GM18867 (cell line): ENCODE measurements at regions not wholly inside any gene's neighbourhood (a gene's known extent, or its start where the extent isn't known, plus 50 kb on each side); places are given as distances from the start of the nearest gene placed in this dataset.

Experiments
- ATAC-seq: cut with Tn5 transposase; IDR thresholded peaks from one replicate; pipeline ENCODE4 v1.9.1; 2021; ENCODE audit warnings: mild to moderate bottlenecking, moderate library complexity; ENCODE audit not compliant: unreplicated experiment

GRCh38 chr17:79330229-79330628, 255.6 kb downstream of the ENGASE start:
- ATAC-seq: no peak

DNA sequence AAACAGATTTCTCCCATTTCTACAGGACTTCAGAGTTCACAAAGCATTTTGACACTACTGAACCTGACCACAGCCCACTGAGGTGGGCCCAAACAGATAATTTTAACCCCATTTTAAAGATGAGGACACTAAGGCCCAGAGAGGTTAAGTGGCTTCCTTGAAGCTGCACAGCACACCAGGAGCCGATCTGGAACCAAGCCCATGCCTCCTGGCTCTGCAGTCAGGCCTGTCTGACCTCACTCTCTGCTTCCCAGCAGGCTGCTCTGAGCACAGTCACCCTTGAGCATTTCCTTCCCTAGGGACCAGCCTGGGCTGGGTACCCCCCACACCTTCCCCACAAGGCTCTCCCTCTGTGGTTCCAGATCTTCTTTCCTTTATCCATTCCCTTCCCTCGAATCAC, 252.2 kb downstream of the ENGASE start:
- no peak for ATAC-seq

DNA sequence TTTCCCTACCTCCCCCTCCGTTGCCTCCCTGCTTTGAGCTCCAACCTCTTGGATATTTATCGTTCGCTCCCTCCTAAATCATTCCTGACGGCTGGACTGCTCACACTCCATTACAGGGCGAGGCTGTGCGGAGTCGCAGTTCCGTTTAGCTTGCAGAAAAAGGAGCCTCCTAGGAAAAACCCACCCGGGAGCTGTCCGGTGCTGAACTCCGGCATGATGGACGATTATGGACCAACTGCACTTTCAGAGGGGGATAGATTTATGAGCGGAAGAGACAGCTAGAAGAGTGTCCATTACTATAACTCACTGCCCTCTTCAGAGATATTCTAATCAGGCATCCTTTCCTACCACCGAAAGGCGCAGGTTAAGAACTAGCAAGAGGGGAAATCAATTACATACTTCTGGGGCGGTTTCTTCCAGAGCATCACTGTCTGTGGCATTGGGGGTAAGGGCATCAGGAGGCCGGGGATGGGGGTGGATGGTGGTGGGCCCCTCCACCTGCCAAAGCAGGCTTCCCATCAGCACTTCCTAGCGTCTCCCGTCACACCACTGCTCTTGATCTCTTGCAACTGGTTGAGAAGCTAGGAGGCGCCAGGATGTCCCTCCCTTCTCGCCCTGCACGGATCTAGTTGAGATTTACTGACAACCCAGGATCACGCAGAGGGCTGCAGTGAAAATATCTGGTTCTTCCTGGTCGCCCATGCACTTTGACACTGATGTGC, 251.2 kb downstream of the ENGASE start:
- ATAC-seq: no peak

- ATAC-seq: no peak
Observed at GRCh38 chr17:79324194-79324593, 249.6 kb downstream of the ENGASE start.

DNA sequence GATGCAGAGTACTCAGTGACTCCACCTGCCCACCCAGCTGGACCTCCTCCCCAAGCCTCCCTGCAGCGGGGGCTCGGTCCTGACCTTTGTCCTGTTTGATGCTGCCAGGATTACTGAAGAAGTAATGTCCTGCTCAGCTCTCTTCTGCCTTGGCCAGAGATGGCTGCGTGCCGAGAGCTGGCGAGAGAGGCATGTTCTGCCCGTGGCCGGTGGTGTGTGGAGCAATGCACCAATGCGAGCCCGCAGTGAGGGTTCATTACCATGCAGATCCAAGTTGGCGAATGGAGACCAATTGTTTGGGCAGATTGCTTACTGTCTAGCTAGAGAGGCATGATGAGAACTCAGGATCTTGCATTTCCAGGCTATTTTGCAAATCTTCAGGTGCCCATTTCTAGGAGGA, 248.9 kb downstream of the ENGASE start:
- ATAC-seq: no peak

DNA sequence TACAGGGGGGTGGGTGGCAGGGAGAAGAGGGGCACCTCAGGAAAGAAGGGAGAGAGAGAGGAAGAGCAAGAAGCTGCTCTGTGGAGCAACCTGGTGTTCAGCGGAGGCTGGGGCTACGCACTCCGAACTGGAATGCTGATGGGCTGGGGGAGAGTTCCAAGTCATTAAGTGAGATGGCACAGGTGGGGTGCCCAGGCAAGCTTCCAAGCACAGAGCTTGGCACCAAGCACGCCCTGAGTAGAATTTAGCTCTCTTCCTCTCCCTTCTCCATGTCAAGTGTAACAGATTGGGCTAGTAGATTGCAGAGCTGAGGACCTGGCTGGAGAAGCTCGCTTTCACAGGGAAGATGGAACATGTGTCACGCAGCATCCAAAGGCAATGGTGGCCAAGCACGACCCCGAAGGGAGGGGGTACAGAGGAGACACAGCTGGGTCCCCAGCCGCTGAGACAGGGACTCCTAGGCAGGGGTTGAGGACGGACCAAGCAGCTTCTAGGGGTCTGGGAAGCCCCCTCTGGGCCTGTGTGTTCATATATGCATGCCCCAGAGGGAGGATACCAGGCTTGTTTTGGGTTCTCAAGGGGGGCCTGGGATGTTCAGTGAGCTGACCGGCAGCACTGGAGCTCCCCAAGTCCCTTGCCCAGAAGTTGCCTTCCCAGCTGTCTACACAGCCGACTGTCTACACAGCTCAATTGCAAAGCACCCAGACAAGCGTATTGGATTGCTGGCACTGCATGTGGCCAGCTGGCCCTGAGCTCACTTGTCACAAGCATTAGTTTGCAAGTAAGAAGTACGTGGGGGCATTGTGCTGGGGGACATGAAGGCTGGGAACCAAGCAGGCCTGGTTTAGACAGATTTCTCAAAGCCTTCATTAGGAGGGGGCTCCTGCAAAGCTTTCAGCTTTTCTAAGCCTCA, 247.8 kb downstream of the ENGASE start:
- ATAC-seq: no peak

GRCh38 chr17:79320331-79320730, 245.7 kb downstream of the ENGASE start:
- no peak for ATAC-seq

DNA sequence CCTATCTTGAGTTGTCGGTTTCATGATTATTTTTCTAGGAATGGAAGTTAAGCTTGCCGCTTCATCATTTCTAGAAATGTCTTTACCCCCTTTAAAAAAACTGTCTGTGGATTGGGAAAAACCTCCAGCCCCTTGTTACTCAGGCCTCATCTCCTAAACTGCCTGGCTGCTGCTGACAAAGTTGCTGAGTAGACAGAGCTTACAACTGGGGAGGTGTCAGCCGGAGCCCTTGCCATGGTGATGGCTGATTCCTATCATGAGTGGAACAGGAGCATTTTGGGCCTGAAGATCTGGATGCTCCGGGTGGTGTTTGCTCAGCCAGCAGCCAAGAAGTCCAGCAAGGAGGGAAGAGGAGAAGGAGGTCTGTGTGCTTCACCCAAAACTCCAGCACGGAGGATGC, 243.3 kb downstream of the ENGASE start:
- no peak for ATAC-seq

DNA sequence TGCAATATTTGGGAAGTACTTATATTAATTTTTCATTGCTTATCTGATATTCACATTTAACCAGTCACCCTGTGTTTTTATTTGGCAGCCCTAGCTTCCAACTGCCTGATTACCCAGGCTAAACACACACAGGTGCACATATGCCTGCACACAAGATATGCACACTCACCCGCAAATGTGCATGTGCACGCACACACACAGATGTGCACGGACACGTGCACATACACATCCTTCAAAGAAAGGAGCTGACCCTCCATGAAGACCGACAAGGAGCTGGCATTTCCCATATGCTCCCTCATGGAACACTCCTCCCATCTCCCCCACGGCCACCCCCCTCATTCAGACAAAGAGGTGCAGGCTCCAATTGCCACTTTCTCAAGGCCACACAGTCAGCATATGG, 242.2 kb downstream of the ENGASE start:
- ATAC-seq: no peak

DNA sequence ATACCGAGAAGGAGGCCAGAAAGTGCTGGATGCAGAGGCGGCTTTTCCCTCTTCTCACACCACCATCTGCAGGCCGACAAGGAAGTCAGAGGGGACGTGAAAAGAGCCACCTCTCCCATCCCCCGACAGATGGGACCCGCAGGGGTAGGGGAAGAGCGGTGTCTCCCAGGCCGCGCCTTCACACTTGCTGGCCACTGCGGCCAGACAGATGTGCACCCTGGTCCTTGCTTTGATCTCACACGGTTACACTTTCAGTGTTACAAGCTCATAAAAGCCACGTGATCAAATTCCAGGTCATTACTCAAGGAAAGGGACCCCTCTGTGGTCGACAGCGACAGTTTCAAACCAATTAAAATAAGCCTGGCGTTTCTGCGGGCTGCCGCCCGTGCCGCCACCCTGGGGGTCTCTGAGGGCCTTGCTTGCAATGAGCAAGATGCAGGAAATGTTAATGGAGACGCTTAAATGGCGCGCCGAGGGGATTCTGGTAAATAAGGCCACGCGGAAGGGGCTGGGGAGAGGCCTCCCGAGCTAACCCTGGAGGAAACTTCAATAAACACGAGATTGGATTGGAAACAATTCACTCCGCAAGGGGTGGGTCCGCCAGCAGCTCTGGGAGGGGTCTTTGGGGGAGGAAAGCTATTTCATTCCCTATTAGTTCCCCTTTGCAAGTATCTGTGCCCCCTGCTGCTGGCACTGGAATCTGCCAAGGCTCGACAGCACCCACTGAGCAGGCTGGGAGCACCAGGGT, 240.9 kb downstream of the ENGASE start:
- ATAC-seq: no peak

DNA sequence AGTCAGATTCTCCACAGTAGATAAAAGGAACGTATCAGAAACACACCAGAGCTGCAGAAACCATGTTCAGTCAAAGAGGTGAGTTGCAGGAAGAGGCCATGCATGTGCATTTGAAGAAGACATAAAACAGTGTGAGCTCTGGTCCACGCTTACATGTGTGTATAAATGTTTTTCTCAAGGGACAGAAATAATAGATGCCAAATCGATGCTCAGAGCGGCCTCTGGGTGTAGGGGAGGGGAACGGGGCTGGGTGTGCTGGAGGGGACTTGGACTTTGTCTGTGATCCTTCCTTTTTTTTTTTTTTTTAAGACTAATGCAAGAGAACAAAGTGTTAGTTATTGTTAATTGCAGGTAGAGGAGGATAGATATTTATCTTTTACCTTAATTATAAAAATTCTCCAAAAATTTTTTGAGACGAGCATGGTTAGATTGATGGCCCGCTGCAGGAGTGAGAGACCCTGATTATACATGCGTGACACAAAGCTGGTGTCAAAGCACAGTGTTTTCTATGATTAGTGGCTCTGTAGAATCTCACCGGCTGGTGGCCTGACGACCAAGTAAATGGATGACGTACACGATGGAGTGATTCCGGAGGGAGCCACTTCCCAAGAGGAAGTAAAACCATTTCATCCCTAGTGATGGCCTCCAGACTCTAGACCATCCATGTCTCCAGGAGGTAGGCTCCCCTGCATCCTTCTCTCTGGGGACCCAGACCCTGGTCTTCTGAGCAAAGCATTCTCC, 240.2 kb downstream of the ENGASE start:
- ATAC-seq: no peak

DNA sequence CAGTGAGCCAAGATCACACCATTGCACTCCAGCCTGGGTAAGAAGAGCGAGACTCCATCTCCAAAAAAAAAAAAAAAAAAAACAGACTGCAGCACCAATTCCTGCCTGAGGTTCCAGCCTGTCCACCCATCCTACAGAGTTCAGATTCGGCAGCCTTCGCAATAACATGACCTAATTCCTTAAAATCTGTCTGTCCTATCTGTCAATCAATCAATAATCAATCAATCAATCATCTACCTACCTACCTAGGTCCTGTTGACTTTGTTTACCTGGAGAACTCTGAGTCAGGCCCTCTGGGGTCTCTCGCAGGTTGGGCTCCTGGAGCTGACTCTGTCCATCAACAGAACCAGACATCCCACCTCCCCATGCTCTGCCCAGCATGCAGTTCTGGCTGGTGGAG, 236.7 kb downstream of the ENGASE start:
- ATAC-seq: no peak

DNA sequence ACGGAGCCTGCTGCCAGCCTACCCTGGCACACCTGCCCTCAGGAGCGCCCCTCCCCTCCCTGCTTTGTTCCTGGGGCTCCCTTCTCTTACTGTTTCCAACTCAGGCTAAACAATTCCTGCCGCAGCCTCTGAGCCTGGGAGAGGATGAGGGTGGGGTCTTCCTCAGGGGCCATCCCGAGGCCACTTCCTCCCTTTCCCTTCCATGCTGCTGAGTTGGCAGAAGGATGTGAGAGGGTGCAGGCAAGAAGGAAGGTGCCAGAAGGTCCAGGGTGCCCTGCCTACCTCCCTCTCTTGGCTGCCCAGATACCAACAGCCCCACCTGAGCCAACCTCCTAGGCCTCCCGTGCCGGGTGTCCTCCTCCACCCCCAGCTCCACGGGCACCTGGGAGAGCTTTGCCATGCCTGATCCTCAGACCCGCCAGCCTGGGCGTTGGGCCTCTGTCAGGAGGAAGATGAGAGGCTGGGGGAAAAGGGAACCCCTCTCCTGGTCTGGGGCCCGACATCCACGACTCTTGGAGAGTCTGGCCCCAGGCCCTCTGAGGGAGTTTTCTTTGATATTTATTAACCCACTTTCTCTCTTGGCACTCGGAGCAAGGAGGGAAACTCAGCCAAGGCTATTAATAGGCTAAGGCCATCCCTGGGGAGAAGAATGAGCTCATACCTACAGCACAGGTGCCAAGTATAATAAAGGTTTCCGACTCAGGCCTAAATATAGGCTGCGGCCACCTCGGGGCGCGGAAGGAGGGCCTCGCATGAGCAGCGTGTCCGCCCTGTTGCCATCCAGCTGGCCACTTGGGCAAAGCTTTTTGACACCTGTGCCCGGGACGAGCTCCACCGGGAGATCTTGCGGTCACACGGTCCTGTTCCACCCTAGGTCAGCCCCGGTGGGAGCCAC, 232.0 kb downstream of the ENGASE start:
- ATAC-seq: no peak

DNA sequence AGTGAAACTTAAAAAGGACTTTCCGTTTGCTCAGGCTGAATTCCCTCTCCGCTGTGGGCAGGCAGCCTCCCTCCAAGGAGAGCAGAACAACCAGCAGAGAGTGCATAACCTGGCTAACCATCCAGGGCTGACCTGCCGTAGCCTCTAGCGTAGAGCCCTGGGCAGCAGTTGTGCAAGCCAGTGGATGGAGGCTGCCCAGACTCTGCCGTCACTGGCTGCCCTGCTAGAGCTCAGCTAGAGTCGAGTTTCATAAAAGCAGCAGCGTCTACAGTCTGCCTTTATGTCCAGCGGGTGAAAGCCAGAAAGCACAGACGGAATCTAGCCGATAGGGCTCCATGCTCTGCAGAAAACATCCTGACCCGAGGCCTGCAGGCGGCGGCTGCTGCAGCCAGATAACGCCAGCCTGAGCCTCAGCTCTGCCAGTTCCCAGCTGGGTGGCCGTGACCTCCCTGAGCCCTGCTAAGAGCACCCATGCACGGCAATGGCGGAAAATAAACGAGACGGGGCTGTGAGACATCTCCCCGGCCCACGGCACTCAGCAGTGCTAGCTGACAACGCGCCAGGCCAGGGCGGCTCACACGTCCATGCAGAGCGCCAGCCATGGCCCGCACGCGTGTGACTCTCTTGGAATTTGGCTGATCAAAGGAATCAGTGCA, 231.3 kb downstream of the ENGASE start:
- no peak for ATAC-seq

DNA sequence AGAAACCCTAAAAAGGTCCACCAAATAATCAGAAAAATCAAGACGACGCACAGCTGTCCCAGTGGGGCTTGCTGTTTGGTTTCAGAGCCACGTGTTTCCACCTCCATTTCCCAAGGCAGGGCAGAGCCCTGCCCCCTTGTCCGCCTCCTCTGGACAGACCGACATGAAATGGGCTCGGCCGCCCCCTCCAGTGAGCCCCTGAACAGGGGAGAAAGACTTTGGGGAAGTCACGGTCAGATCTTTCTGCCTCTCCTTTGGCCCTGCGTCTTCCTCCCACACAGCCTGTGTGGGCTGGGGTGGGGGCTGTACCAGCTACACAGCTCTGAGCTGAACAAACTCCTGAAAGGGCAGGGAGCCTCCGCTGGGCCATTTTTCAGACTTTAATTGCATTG, 230.7 kb downstream of the ENGASE start:
- no peak for ATAC-seq

DNA sequence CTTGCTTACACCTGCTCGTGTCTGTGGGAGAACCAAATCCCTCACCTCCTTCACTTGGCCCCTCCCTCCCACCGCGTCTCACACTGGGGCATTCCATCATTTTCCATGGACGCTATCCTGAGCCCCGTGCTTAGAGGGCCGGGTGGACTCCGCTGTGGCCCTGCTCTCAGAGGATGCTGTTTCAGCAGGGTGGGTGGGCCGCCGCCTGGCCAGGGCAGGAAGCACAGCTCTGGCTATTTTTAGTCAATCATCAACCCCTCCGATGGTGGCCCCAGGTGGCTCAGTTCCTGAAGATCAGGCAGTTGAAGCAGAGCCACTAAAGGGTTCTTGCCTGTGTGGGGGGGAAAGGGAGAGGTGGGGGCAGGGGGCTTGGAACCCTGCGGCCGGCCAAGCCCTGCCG, 230.3 kb downstream of the ENGASE start:
- no peak for ATAC-seq

DNA sequence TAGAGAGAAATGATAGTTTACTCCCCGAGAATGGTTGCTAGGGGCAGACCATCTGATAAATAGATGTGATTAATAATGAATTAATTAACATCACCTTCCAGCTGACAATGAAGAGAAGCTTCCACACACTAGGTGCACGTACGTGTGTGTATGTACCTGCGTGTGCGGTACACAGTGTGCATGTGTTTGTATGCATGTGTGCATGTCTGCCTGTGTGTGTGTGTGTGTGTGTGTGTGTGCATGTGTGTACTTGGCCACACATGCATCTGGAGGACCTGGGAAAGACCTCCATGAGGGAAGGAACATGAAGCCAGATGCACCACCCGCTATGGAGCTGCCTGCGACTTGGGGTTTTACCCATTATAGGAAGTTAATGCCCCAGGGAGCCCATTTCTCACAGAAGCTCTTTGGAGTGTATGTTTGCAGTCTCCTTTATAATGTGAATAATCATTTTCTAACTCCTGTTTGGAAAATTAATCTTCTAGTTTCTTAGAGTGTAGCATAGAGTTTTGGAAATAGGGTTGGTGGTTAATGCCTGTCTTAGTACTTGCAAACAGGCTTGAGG, 229.1 kb downstream of the ENGASE start:
- no peak for ATAC-seq

DNA sequence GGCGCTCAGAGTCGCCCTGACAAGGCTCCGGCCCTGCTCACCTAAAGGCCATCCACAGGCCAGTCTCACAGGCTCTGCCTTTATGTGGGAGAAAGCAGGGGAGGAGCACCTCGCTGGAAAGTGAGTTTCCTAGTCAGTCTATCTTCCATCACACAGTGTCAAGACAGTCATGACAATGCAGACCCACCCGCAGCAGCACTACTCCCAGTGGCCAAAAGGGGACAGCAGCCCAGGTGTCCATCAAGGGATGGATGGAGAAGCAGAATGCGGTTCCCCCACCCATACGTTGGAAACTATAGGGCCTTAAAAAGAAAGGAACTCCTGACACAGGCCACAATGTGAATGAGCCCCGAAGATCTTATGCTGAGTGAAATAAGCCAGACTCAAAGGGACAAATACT, 226.8 kb downstream of the ENGASE start:
- ATAC-seq: no peak

DNA sequence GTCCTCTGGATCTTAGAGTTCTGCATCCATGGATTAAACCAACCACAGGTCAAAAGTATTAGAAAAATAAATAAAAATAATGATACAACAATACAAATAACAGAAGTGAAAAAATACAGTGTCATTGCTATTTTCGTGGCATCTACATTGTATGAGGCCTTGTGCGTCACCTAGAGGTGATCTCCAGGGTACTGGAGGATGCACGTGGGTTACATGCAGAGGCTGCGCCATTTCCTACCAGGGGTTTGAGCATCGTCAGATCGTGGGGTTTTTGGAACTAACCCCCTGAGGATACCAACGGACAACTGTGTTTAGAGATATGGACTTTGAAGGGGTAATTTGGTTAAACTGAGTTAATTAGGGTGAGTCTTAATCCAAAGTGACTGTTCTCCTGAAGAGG, 224.7 kb downstream of the ENGASE start:
- no peak for ATAC-seq
